ENCODE measurements at regions not wholly inside any gene's neighbourhood (a gene's known extent, or its start where the extent isn't known, plus 50 kb on each side); places are given as distances from the start of the nearest gene placed in this dataset.

DNA sequence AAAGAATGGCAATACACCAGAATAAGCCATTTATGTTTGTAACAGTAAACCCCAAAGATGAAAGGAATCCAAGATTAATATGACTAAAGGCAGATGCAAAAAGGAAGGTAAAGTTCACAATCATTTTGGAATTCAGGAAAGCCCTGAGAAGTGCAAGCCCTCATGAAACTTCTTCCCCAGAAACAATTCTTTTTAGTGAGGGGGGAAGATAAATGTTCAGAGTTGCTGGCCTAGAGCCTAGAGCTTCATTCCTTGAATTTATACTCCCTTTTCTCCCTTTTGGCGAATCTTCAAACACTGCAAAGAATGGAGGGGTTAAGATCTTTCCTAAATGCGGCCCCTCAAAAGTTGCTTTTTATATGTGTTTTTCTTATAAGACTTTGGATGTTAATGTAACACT lies 368.8 kb downstream of the MEIS1 start:
- DNase-seq = no peak

DNA sequence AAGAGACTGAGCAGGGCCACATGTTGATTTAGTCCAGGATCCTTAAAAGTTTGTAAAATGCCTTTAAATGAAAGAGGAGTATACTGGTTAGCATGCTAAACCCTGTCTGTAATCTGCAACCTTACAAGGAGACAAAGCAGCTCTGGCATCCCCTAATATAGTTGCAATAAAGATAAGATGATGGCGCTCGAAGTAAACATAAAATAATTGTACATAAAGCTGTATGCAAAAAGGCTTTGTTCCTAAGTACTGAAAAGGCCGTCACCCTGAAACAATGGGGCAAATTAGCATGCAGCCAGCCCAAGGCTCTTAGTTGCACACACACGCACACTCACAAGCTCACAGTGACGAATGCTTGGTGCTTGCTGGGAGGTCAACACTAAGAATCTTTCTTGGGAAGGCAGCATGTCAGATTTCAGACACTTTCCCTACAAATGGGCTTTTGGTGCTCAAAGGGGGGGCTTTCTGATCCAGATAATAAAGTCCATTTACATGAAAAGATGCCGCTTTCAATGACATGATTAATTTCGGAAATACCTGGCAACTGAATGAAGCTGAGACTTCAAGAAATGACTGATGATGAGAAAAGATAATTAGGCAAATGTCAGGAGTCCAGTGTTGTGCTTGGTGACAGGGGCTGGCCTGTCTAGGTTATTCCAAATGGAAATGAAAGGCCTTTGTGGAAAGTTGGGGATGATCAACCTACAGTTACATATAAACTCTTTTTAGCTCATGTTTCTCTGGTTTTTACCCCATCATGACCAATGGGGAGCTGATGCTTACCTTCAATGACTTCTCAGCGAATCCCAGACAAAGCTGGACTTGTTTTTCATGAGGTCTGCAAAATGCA lies 370.3 kb downstream of the MEIS1 start:
- DNase-seq = no peak

DNA sequence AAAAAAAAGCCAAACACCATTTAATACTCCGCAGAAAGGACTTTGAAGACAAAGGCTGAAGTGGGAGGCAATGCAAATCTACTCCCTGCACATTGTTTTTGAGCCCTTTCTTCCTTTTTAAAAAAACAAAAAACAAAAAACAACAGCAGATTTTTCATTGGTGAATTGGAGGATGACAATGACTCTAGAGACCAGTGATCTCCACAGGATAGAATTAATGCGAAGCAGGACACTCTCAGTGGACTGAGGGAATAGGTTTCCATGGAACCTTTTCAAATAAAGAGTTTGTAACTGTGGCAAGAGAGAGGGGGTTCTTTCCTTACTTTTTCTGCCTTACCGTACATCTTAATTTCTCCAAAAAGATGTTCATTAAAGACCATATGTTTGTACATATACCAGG lies 371.0 kb downstream of the MEIS1 start:
- DNase-seq = no peak

DNA sequence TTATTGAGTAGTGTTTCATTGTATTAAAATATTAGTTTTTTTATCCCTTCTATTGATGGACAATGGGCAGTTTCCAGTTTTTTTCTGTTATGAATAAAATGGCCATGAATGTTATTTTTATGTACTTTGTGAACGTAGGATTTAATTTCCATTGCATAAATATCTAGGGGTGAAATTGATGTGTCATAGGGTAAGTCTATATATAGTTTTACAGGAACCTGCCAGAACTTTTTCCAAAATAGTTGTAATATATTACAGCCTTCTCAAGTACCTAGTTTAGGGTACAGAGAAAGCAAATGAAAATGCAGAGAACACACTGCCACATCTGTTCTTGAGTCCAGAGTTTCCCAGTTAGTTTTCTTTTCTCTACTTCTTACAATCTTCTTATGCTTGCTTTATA lies 378.6 kb downstream of the MEIS1 start:
- DNase-seq = no peak

DNA sequence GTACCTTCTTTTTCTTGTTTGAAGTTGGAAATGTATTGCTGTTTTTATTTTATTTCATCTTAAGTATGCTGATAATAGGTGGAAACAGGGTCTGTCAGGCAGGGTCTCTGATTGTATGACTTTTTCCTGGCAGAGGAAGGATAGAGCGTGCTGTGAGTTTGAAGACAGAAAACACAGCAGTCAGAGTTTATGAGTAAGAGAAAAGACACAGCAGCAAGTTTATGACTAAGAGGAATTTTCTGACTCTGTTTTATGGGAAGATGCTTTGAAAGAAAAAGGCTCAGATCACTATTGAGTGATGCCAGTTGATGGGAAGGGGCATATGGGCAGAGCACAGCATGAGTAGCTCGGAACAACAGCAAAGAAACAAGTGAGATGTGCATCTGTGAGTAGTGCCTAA lies 379.1 kb downstream of the MEIS1 start:
- DNase-seq = no peak

DNA sequence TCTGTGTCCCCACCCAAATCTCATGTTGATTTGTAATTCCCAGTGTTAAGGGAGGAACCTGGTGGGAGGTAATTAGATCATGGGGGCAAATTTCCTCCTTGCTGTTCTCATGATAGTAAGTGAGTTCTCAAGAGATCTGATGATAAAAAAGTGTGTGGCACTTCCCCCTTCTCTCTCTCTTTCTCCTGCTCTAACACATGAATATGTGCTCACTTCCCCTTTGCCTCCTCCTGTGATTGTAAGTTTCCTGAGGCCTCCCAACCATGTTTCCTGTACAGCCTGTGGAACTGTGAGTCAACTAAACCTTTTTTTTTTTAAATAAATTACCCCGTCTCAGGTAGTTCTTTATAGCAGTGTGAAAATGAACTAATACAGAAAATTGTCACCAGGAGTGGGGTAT lies 380.0 kb downstream of the MEIS1 start:
- no peak for DNase-seq

DNA sequence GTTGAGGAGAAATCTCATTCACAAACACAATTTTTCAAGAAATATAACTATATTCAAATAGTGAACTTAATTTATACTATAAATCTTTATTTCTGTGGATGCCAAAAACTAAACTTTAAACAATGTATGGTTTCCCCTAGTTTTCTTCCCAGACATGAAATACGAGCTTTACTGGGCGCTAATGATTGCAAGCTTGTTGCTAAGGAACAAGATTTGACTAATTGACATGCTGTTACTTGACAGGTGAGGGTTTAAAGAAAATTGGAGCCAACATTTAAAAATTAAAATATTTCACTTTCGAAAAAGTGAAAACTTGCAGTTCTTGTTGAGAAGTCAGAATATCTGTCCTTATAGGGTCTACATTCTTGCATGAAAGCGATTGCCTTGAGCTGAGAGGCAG lies 381.0 kb downstream of the MEIS1 start:
- DNase-seq = no peak

DNA sequence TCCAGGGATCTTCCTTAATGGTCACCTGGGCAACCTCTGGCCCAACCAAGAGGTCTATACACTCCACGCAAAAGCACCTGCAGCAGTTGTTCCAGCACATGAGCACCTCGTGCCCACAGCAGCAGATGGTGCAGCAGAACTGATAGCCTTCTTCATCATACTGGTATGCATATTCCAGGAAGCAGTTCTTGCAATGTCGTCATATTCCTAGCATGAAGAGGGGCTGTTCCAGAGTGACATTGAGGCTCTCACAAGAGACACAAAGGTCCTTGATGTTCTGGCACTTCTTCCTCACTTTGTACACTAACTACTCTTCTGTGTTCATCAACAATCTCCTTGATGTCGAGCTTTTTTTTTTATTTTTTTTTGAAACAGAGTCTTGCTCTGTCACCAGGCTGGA lies 386.2 kb downstream of the MEIS1 start:
- DNase-seq = no peak

DNA sequence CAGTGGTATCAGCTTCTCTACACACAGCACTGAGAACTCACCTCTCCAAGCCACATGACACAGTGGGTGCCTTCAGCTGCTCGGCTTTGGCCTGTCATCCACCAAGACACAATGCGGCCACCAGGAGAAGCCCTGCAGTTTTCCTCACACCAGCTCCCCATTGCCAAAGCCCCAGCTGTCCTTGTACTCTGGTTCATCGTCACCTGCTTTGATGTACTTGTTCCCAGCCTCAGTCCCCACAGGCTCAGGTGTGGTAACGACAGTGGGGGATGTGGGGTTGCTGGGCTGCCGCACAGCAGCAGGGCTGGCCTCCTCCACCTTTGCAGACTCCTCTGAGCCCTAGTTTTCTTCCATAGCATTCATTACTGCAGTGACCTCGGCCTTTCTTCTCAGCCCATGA lies 387.3 kb downstream of the MEIS1 start:
- no peak for DNase-seq

DNA sequence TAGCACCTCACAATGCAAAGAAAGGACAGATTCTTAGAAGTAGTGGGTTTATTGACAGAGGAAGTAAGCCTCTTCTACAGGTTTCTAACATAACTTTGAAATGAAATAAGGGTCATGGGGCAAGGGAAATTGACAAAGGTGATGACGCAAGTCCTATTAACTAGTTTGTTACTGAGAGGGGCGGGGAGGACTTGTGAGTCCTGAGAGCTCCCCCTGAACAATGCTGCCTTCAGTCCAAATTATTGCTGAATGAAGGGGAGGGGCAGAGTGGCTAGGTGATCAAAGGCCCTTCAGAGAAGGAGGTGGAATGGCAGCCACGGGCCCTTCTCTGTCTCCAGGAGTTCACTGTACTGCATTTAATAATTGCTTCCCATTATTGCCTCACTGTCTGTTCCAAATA lies 390.0 kb downstream of the MEIS1 start:
- no peak for DNase-seq

DNA sequence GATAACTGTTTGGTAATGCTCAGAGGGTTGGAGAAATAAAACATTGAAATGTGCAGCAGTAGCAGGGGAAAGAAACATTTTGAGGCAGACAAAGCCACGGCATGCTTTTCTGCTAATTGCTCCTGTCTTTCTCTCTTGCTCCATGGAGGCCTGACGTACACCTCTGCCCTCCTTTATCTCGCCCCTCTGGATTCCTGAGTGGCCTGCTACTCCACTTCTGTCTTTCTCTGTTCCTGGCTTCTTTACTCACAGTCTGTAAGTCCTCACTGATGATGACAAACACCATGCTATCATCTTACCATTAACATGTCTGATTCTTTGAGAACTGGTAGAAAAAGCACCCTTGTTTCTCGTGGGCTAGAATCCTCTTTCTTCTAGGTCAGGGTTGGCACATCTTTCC lies 392.9 kb downstream of the MEIS1 start:
- no peak for DNase-seq

DNA sequence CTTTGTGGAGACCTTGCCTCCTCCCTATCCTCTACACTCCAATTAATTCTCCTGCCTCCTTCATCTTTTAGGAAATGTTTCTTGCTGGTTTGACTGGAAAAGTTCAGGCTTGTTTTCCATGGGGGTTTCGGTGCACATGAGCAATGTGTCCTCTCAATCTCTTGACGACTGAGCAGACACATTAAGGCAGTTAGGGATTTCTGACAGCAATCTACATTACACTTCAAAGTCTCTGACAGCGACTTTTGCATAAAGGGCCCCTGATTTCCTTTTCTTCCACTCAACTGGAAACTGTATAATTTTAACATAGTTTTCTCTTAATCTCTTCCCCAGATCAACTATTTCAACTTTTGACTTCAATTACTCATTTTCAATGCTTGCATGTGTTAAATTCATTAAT lies 394.0 kb downstream of the MEIS1 start:
- DNase-seq = no peak

DNA sequence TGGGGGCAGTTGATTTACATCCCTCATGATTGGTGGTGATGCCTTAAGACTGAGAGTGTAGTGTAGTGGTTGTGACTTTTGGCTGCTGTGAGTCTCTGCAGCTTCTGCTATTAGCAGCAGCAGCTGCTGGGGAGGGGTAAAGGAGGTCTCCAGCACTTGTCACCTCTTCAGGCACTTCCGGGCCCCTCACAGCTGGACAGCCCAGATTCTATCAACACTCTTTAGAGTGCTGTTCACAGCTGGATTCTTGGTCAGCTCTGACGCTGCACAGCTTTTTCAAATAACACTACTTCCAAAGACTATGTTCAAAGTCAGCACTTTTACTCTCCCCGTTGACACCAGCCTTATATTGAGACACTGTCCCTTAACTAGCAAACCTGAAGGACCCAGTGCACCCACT lies 396.0 kb downstream of the MEIS1 start:
- DNase-seq = no peak

DNA sequence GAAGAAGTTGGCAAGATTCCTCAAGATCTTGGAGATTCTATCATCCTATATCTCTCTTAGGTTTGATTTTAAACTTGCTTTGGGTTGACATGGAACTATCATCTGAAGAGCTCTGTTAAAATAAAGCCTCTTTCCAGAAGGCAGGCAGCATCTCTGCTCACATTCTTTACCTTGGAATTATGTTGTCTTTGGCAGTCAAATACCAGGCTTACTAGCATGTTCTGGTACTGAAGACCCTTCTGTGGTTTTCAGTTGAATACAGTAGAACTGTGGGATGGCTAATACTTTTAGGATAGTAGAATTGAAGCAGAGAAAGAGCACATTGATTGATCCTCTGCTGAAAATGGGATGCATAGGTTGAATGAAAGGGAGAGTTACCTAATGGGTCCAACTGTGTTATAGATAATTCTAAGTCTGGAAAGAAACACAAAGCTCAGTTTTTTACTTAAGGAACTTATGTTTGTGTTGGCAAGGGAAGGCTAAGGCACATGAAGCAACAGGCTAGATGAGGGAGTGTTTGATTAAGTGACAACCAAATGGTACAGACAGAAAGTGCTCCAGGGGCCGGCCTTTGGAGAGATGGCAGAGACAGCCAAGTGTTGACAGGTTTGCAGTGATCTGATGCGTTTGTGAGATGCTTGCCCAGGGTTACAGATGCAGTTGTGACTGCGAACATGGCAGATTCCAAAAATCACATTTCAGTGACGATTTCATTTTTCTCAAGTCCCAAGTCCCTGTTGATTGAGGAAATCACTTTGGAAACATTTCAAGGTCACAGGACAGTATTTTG lies 397.9 kb downstream of the MEIS1 start:
- DNase-seq = no peak

DNA sequence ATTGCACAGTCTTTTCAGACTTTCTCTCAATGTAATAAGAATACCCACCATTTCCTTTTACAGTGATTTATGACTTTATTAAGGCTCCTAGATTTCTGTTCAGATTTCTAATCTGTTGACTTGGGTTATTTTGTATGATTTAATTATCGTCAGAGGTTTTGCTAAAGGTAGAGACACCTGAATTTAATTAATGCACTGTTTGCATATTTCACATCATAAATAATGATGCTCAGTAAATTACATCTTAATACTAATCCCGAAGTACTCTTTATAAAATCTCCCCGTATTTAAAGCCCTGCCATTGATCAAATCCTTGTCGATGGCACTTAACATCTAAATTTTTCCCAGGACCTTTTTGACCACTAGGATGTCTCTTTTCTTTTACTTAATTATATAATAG lies 399.9 kb downstream of the MEIS1 start:
- no peak for DNase-seq

DNA sequence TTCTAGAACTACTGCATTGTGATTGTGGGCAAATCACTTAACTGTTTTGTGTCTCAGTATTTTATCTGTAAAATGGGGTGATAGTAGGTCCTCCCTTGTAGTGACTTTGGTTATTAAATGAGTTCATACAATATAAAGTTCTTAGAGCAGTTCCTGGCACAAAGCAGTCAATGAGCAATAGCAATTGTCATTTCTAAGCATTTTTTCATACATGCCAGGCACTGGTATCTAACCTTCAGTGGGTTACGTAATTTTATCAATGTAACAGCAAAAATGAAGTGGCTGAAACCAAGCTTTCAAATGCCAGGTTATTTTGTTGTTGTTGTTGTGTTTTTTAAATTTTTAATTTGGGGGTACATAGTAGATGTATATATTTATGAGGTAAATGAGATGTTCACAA lies 401.9 kb downstream of the MEIS1 start:
- no peak for DNase-seq

DNA sequence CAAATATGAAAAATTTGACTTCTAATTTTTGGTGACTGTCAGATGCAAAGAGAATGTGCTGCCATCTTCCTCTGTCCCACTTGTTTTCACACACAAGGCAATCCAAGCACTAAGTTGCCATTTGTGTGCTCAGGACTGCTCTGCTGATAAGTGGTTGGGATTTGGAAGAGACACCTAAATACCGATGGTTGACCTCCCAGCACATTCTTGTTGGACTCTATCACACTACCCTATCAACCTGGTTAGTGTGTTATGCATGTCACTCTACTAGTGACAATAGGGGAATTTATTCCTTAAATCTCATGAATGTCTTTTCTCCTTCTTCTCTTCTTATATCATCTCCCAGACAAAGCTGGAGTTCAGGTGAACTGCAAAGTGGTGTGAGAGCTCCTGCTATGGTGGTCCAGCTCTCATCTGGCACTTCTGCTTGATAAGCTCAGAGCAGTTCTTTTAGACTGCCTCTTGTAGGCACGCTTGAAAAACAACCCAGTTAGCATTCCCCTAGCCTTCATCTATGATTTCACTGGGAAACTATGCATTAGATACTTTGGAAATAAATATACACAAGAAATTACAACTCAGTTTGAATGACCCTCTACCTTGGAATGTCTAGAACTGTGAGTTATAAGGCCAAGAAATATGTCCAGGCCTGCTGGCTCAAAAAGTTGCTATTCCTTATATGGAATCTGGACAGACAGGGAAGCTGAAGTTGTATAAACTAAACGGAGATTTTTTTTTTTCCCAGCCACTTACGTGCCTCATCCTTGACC lies 404.8 kb downstream of the MEIS1 start:
- no peak for DNase-seq

DNA sequence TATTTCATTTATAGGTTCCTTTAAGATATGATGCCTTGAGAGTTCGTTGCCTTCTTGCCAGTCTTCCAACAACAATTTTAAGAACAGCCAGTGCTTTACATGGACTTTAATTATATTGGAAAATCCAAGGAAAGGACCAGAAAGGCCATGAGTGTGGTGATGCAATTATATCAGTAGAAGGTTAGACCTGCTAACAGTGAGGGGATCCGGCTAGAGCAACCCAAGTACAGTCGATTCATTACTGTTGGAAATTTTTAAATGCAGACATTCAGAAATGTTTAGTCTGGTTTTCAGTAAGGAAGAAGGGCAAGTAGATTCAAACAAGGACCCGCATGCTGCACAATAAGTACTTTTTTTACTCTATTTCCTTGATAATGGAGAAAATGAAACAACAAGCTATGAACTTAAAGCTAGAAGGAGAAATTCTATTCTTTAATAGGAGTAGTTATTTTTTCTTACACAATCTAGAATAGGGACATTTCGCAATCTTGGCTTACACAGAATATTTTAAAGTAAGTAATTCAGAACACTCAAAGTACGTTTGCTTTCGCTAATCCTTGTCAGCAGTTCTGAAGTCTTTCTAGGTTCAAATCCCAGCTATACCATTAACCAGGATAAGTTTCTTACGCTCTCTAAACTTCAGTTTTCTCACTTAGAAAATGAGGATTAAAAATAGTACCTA lies 405.5 kb downstream of the MEIS1 start:
- DNase-seq = no peak

DNA sequence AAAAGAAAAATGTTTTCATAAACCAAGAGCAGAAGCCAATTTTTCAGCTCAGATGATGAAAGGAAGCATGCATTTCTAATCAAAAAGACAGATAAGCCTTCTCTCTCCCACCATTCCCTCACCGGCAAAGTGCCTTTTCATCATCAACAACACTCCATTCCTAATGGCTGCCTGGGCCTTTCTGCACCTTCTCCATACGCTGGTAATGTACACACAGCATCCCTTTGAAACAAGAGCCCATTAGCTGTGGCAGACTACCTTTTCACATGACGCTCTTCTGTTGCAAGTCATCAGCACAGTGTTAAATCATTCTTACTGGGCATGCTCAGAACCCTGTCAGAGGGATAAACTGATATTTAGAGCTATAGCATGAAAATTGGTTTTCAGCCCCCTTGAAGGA lies 408.9 kb downstream of the MEIS1 start:
- no peak for DNase-seq

DNA sequence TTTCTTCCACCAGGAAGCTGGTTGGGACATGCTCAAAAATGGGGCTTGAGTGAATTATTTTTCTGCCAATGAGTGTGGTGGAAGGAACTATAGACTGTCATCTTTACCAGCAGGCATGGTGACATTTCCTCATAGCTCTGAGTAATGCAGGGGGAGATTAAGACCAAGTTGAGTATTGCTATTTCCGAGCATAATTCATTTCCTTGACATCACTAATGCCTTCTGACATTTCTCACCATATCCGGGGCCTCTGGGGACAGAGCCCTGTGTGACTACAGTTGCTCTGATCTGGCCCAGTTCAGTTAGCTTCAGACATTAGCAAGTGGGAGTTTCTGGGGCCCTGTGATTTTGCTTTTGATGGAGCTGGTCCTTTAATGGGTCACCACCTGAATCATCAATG lies 410.4 kb downstream of the MEIS1 start:
- DNase-seq = no peak

DNA sequence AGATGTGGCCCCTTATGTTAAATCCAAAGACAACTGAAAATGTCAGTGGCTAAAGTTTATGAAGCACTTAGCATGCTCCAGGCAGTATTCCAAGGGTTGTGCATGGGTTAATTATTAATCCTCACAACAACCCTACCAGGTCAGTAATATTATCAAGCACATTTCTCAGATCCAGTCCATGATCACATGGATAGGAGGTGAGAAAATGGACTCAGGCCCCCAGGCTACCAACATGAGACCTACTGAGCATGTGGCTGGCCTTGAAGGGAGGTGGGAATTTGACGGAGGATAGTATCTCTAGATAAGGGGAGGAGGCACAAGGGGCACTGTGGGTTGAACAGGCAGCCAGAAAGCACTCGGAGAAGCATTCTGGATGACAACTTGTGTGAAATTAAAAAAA lies 412.0 kb downstream of the MEIS1 start:
- DNase-seq = no peak

DNA sequence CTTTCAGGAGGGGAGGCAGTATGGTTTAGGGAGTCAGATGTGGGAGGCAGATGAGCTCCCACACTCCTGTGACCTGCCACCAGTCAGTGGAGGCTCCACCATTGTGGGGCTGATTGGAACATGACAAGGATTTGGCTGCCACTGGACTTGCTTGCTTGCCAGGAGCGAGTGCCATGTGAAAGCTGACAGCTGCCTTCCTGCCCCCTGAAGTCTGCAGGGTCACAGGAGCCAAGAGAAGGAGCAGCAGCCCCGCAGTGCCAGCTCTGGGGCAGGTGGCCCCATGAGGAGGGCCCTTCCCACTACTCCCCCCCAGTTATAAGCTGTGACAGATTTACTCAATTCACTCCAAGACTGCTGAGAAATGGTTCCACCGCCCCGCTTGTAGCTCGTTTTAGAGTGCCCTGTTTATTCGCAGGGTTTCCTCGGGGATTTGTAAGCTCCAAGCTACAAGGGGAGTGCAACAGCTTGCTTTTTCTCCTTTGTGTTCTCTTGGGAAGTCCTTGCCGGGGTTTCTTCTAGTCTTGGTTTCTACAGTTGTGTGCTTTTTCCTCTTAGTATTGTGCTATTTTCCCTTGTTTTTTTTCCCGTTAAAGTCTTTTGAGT lies 414.3 kb downstream of the MEIS1 start:
- no peak for DNase-seq

DNA sequence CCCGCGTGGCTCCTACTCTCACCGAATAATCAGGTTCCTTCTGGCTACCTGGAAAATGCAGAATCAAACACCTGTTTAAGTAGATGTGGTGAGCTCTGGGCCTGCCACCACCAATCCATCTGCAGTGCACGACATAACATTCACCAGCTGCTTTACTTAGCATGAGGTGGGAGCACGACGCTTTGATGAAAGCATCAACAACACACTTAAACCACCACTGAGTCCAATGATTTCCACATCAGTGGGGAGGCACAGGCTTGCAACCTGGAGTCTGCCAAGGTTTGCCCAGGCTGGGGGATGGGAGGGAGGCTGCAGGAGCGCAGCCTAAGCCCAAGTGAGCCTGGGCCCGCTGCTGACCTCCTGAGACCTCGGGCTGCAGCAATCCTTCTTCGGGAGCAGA lies 415.5 kb downstream of the MEIS1 start:
- no peak for DNase-seq

Data from activated CD4-positive, alpha-beta T cell treated with anti-CD3 and anti-CD28 coated beads, Interleukin-2, Interleukin-6, amounts not matched to agents 100 ng/mL and 50 ng/mL, durations not matched to agents 16 hours and 8 hours (primary cell).